HG02610 (cell line): ENCODE measurements at regions not wholly inside any gene's neighbourhood (a gene's known extent, or its start where the extent isn't known, plus 50 kb on each side); places are given as distances from the start of the nearest gene placed in this dataset.
"Not testable (repeated sequence)": the region's sequence is repeated elsewhere in the genome, so short reads cannot be mapped to it uniquely, and the experiment has no call there.

Experiments used
- ATAC-seq: cut with Tn5 transposase; IDR thresholded peaks from one replicate; pipeline ENCODE4 v1.9.1; 2021; ENCODE audit warnings: mild to moderate bottlenecking, moderate library complexity; ENCODE audit not compliant: unreplicated experiment

DNA sequence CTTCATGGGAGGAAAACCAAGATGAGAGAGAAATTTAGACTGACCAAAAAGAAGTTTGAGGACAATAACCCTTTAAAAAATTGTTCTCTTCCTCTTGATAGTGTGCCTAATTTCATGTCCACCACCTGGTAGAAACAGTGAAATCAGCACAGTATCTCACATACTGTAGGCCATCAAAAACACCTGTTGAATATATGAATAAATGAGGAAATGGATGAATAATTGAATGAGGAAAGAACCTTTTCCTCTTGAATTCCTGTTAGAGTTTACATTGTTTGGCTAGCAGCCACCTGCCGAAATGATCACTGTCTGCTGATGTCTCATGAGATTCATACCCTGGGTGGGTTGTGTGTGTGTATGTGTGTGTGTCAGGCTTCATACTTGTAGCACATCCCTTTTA lies 198.7 kb upstream of the PBX1 start:
- ATAC-seq, result no peak

DNA sequence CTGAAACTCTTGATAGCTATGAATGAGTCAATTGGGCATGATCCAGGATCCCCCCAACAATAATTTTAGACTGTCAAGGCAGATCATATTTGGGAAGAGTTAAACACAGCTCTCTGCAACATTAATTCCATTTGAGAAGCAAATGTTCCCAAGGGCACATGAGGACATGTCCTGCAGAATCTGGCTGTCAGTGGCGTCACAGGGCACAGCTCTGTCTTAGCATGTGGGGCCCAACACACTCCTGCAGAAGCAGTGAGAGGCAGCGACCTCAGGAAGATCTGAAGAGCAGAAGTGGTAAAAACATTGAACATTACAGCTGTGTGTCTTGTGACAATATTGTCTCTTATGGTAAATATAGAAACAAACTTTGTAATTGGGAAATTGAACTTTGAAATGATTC lies 197.1 kb upstream of the PBX1 start:
- ATAC-seq, result no peak

GRCh38 chr1:164363980-164364379 lies 195.0 kb upstream of the PBX1 start:
- no peak for ATAC-seq

- ATAC-seq, result no peak
Measured at GRCh38 chr1:164366014-164366413, 193.0 kb upstream of the PBX1 start.

DNA sequence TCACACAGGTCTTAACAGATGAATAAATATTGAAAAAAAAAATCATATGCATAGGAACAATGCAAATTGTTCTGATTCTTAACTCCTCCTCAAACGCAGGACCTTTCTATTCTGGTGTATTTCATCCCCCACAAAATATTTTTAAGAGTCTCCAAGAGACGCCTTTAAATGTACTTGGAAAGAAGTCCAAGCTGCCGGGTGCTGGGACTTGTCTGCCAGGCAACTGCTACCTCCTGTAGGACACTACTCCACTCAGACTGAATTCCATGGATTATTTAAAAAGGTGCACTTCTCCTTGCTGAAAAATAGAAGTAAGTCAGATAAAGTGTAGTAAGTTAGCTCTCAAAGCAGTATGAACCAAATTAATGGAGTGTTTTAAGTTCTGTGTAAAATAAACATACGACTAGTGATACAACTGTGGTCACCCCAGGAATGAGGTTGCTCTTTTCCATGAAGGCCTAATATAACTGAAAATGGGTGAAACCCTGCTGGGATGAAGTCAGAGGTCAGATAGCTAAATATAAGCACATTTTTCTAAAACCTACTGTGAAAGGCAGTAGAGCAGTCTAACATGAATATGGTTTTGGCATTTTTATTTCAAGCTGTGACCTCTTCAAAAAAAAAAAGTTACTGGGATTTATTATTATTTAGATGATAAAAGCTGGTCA lies 189.2 kb upstream of the PBX1 start:
- no peak for ATAC-seq

DNA sequence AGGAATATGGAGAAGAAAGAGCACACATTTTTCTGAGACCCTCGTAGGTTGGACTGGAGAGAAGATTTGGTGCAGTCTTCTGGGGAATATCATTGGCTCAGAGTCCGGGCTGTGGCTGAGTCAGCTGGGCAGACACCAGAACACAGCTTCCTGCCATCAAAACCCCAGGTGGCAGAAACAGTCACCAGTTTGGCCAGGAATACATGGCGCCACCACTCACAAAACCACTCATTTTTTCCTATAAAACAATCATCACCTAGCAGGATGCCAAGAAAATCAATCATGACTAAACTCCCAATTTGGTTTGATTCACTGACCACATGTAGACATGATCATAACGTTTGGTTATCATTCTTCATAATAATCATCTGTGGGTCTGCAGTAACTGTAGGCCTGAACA lies 178.1 kb upstream of the PBX1 start:
- ATAC-seq, result no peak

DNA sequence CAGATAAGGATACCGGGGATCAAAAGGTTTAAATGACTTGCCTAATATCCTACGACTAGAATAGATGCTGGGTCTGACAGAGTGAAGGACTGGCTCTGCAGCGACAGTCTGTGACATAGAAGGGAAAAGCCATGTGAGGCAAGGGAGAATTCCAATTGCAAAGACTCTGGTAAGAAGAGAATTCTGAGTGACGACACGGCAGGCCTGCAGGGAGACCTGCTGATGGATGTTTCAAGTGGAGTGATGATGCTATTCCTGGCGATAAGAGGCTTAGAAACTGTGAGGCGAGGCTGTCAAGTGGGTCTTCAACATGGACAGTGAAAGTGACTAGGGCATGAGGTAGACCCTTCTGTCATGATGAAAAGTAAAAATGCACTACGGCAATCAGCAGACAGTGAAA lies 176.6 kb upstream of the PBX1 start:
- ATAC-seq, result no peak

- no peak for ATAC-seq
Measured at GRCh38 chr1:164384262-164384661, 174.7 kb upstream of the PBX1 start.

DNA sequence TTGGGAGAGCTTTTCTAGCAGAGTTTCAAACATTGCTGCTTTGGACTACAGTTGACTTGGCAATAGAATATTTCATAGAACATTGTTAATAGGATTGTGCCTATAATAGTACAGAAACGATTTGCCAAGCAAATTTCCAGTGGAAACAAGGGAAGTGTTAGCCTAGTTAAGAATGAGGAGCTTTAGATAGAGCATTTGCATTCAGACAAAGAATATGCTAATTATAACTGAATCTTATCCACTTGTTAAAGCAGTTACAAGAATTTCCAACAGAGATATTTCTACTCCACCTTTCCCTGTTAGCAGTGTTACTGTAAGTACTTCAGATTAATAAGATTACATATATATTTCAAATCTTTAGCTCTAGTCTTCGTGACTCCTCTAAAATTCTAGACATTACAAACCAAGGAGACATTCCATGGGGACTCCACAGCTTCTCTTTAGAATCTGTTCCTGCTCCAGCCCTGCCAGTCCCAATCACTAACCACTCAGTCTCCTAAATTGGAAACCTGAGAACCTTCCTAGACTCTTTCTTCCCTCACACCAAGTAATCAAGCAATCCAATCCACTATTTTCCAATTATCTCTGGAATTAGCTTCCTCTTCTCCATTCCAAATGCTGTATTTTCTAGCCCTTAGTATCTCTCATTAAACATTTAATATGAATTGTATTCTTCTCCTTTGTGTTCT lies 141.8 kb upstream of the PBX1 start:
- ATAC-seq, result no peak

GRCh38 chr1:164423136-164423535 lies 135.8 kb upstream of the PBX1 start:
- ATAC-seq, result no peak

DNA sequence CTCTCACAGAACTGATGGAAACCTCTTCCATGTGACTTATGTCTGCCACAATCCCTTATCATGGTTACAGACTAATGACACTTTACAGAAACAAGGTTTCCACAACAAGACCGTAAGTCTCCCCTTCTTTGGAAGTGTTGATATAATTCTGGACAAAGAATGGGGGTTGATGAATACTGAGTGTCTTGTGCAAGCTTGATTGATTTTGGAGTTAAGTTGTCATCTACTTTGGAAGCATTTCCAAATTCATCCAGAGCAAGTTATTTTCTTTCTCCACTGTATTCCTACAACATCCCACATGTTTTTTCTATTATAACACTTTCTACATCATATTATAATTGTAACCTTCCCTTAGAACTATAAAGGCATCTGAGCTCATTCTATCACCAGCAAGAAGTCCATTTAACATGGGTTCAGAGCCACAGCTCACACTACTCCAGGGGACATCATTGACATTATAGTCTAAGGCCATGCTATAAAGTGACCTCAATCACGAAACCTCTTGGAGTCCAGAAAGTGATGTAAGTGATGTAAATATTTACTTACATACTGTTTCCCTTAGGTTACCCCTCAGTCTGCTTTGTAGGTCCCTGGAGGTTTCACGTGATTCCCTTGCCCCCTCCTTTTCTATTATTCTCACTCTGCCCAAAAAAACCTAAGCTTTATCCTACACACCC lies 125.7 kb upstream of the PBX1 start:
- no peak for ATAC-seq

DNA sequence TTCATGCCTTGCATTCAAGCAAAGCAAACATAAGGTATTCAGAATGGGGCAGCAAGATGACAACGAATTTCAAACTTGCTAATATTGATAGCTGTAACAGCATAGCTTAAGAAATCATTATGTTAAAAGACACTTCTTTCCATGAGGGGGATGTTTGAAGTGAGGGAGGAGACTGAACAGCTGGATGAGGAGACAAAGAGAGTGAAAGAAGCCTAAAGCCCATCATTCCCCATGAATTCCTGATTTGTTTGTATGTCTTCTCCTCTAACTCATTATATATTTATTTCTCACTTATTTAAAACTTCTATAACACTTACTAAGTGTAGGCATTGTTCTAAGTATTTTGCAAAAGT lies 125.2 kb upstream of the PBX1 start:
- no peak for ATAC-seq

DNA sequence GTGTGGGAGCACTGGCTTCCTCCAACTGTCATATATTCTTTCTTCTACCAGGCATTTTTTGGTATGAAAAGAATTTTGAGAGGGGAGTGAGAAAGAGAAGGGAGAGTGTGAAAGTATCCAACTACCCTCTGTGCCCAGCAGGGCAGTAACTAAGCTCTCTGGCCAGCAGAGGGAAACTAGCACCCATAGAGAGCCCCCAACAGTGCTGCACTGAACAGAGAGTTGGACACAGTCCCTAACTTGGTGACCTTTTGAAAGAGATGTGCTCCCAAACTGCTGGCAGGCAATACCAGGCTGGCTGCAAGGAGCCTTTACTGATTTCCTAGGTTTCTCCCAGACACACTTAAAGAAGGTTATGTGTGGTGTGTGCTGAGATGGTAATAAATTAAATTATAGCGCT lies 118.8 kb upstream of the PBX1 start:
- no peak for ATAC-seq

DNA sequence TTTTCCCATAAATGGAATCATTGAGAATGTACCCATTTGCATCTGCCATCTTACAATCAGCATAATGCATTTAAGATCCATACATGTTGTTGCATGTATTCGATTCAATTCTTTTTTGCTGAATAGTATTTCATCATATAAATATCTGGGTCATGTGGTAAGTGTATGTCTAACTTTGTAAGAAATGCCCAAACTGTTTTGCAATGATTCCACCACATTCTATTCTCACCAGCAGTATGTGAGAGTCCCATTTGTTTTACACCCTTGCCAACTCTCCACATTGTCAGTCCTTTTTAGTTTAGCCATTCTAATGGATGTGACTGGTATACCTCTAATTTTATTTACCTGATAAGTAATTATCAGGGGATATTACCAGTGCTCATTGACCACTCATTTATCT lies 115.8 kb upstream of the PBX1 start:
- no peak for ATAC-seq

DNA sequence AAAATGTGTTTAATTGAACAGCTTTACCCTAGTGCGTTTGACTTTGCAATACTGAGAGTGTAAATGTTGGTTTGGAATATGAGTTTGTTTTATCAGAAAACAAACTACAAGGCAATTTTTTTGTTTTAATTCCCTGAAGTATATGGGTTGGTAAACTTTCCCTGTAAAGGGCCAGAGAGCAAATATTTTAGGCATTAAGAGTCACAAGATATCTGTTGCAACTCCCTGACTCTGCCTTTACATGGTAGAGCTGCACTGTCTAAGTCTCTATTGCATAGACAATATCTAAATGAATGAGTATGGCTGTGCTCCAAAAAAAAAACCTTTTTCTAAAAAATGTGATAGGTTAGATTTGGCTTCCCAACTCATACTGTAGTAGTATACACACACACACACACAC lies 115.1 kb upstream of the PBX1 start:
- ATAC-seq, result no peak

- no peak for ATAC-seq
Measured at GRCh38 chr1:164446020-164446419, 113.0 kb upstream of the PBX1 start.

- no peak for ATAC-seq
Measured at GRCh38 chr1:164452549-164452948, 106.4 kb upstream of the PBX1 start.

DNA sequence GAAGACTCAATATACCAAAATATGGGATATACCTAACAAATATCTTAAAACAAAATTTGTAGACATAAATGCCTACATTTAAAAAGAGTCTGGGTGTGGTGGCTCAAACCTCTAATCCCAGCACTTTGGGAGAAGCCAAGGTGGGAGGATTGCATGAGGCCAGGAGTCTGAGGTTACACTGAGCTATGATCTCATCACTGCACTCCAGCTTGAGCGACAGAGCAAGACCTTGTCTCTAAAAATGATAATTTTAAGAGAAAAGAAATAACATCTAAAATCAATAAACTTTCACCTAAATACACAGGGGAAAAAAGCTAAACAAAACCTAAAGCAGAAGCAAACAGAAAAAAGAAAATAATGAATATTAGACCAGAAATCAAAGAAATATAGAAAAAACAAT lies 102.7 kb upstream of the PBX1 start:
- ATAC-seq, result no peak

GRCh38 chr1:164459176-164459575 lies 99.8 kb upstream of the PBX1 start:
- not testable (repeated sequence) for ATAC-seq

GRCh38 chr1:164466001-164466421 lies 93.0 kb upstream of the PBX1 start:
- ATAC-seq, result no peak

DNA sequence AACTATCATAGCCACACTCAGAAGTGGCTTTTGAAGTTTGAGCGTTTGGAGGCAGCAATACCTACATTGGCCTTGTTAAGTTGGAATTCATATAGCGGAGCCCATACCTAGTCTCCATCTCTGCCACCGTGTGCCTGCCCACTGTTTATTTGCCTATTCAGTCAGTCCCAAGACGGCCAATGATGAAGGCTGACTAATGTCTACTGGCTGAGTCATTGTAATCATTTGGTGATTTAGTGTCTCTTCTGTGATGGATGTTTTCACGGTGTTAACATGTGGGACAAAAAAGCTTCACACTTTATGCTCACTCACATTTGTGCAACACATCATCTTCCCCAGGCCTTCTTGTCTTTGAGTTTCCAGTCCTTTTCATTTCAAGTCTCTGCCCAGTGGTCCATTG lies 92.6 kb upstream of the PBX1 start:
- no peak for ATAC-seq

GRCh38 chr1:164470996-164471395 lies 88.0 kb upstream of the PBX1 start:
- ATAC-seq, result no peak
